Liver (tissue), 8 donors: ENCODE measurements at regions not wholly inside any gene's neighbourhood (a gene's known extent, or its start where the extent isn't known, plus 50 kb on each side); places are given as distances from the start of the nearest gene placed in this dataset.

Source experiments
- DNase-seq: peaks from one replicate; pipeline ENCODE4 v3.0.0-alpha.2; 2017; ENCODE audit warnings: low spot score
- H3K27ac ChIP-seq, 2 donors: one replicate each; pipeline ENCODE4 v1.7.0; 2013; ENCODE audit warnings: inconsistent platforms in 2 of 2, low read length in 2 of 2, control low read depth in 1 of 2, low read depth in 1 of 2, mild to moderate bottlenecking in 1 of 2
- H3K27me3 ChIP-seq, 4 donors: one replicate each; pipeline versions ENCODE4 v1.6.1 to v1.7.0; 2013; ENCODE audit warnings: low read length in 3 of 4, inconsistent platforms in 1 of 4, mild to moderate bottlenecking in 1 of 4, moderate library complexity in 1 of 4; ENCODE audit not compliant: control insufficient read depth in 4 of 4, insufficient read depth in 4 of 4
- H3K36me3 ChIP-seq, 4 donors: one replicate each; pipeline versions ENCODE4 v1.6.1 to v1.7.0; 2013; ENCODE audit warnings: low read length in 3 of 4, mild to moderate bottlenecking in 3 of 4, low read depth in 1 of 4, moderate library complexity in 1 of 4; ENCODE audit not compliant: control insufficient read depth in 4 of 4, insufficient read depth in 3 of 4
- H3K4me1 ChIP-seq, 4 donors: one replicate each; pipeline versions ENCODE4 v1.6.1 to v1.7.0; 2013; ENCODE audit warnings: low read length in 3 of 4, mild to moderate bottlenecking in 3 of 4, moderate library complexity in 1 of 4; ENCODE audit not compliant: control insufficient read depth in 4 of 4, insufficient read depth in 4 of 4
- H3K4me3 ChIP-seq, 3 donors: one replicate each; pipeline versions ENCODE4 v1.6.1 to v1.7.0; 2013; ENCODE audit warnings: low read length in 3 of 3, control low read depth in 1 of 3, low read depth in 1 of 3, mild to moderate bottlenecking in 1 of 3
- H3K9ac ChIP-seq, 2 donors: one replicate each; pipeline ENCODE4 v1.7.0; 2013; ENCODE audit warnings: low read length in 2 of 2, mild to moderate bottlenecking in 2 of 2, moderate library complexity in 2 of 2, control low read depth in 1 of 2, low read depth in 1 of 2
- H3K9me3 ChIP-seq, 4 donors: one replicate each; pipeline versions ENCODE4 v1.6.1 to v1.7.0; 2013; ENCODE audit warnings: low read length in 3 of 4; ENCODE audit not compliant: control insufficient read depth in 4 of 4
- EGR1 ChIP-seq, 2 donors: IDR thresholded peaks; 2 replicates each; pipeline ENCODE4 v1.6.1; 2016 to 2018; ENCODE audit warnings: antibody characterized with exemption in 2 of 2, low read depth in 2 of 2
- FOXA1 ChIP-seq: IDR thresholded peaks from 2 replicates; pipeline ENCODE4 v1.6.1; 2016; ENCODE audit warnings: antibody characterized with exemption
- FOXA2 ChIP-seq: IDR thresholded peaks from 2 replicates; pipeline ENCODE4 v1.6.1; 2016; ENCODE audit warnings: antibody characterized with exemption
- GABPA ChIP-seq, 2 donors: IDR thresholded peaks in 1 of 2; conservative IDR thresholded peaks in 1 of 2; 2 replicates each; pipeline ENCODE4 v1.6.1; 2016; ENCODE audit warnings: antibody characterized with exemption in 2 of 2, mild to moderate bottlenecking in 1 of 2, moderate library complexity in 1 of 2
- HNF4A ChIP-seq, 2 donors: conservative IDR thresholded peaks; 2 replicates each; pipeline ENCODE4 v1.6.1; 2016; ENCODE audit warnings: antibody characterized with exemption in 2 of 2, mild to moderate bottlenecking in 2 of 2
- HNF4G ChIP-seq: IDR thresholded peaks from 2 replicates; pipeline ENCODE4 v1.6.1; 2016; ENCODE audit warnings: antibody characterized with exemption
- JUND ChIP-seq, 2 donors: IDR thresholded peaks; 2 replicates each; pipeline ENCODE4 v1.6.1; 2016; ENCODE audit warnings: antibody characterized with exemption in 2 of 2
- MAX ChIP-seq: IDR thresholded peaks from 2 replicates; pipeline ENCODE4 v1.6.1; 2016; ENCODE audit warnings: antibody characterized with exemption
- NR2F2 ChIP-seq: IDR thresholded peaks from 2 replicates; pipeline ENCODE4 v1.6.1; 2016; ENCODE audit warnings: antibody characterized with exemption
- RAD21 ChIP-seq, 2 donors: IDR thresholded peaks; 2 replicates each; pipeline ENCODE4 v1.6.1; 2016; ENCODE audit warnings: antibody characterized with exemption in 2 of 2, mild to moderate bottlenecking in 2 of 2
- RXRA ChIP-seq, 2 donors: IDR thresholded peaks; 2 replicates each; pipeline ENCODE4 v1.6.1; 2017 to 2018; ENCODE audit warnings: antibody characterized with exemption in 2 of 2, mild to moderate bottlenecking in 1 of 2
- SP1 ChIP-seq: IDR thresholded peaks from 2 replicates; pipeline ENCODE4 v1.6.1; 2018; ENCODE audit warnings: antibody characterized with exemption, mild to moderate bottlenecking
- TAF1 ChIP-seq: conservative IDR thresholded peaks from 2 replicates; pipeline ENCODE4 v1.6.1; 2016; ENCODE audit warnings: antibody characterized with exemption, mild to moderate bottlenecking
- YY1 ChIP-seq: IDR thresholded peaks from 2 replicates; pipeline ENCODE4 v1.6.1; 2016; ENCODE audit warnings: antibody characterized with exemption, mild to moderate bottlenecking
- WGBS: extraction: QIAGEN DNeasy Blood & Tissue Kit; methylation state at CpG from one replicate; pipeline ENCODE4 v1.1.7; 2013; 5-methylcytosine and 5-hydroxymethylcytosine counted together
- TF ChIP-seq, protein P1 (sequence below): IDR thresholded peaks from 2 replicates; pipeline ENCODE4 v1.6.1; 2016; ENCODE audit warnings: antibody characterized with exemption
- TF ChIP-seq, protein P2 (sequence below): IDR thresholded peaks from 2 replicates; pipeline ENCODE4 v1.6.1; 2016; ENCODE audit warnings: antibody characterized with exemption
- TF ChIP-seq, protein P3 (sequence below): IDR thresholded peaks from 2 replicates; pipeline ENCODE4 v1.6.1; 2016; ENCODE audit warnings: antibody characterized with exemption, mild to moderate bottlenecking
- TF ChIP-seq, protein P4 (sequence below): fragments of 150-350 bp; IDR thresholded peaks from 2 replicates; pipeline ENCODE4 v1.5.1; 2017; ENCODE audit warnings: improper control_type of control experiment, low read depth, low read length; ENCODE audit not compliant: missing input control
- donor health status: healthy.
- donor health status: healthy.
- donor health status: healthy.
- donor health status: healthy.
- donor health status: healthy.

GRCh38 chr5:116772152-116772501 lies 197.5 kb upstream of the SEMA6A start:
- TF ChIP-seq HNF4A (conservative IDR thresholded peaks at IDR 0.05) = no peak
- no peak for TF ChIP-seq RAD21 (IDR thresholded peaks at IDR 0.05)
- TF ChIP-seq, protein P1, sequence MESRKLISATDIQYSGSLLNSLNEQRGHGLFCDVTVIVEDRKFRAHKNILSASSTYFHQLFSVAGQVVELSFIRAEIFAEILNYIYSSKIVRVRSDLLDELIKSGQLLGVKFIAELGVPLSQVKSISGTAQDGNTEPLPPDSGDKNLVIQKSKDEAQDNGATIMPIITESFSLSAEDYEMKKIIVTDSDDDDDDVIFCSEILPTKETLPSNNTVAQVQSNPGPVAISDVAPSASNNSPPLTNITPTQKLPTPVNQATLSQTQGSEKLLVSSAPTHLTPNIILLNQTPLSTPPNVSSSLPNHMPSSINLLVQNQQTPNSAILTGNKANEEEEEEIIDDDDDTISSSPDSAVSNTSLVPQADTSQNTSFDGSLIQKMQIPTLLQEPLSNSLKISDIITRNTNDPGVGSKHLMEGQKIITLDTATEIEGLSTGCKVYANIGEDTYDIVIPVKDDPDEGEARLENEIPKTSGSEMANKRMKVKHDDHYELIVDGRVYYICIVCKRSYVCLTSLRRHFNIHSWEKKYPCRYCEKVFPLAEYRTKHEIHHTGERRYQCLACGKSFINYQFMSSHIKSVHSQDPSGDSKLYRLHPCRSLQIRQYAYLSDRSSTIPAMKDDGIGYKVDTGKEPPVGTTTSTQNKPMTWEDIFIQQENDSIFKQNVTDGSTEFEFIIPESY = no peak
- TF ChIP-seq RXRA (IDR thresholded peaks at IDR 0.05) = no peak
- TF ChIP-seq, protein P2, sequence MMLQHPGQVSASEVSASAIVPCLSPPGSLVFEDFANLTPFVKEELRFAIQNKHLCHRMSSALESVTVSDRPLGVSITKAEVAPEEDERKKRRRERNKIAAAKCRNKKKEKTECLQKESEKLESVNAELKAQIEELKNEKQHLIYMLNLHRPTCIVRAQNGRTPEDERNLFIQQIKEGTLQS = no peak
- TF ChIP-seq, protein P3, sequence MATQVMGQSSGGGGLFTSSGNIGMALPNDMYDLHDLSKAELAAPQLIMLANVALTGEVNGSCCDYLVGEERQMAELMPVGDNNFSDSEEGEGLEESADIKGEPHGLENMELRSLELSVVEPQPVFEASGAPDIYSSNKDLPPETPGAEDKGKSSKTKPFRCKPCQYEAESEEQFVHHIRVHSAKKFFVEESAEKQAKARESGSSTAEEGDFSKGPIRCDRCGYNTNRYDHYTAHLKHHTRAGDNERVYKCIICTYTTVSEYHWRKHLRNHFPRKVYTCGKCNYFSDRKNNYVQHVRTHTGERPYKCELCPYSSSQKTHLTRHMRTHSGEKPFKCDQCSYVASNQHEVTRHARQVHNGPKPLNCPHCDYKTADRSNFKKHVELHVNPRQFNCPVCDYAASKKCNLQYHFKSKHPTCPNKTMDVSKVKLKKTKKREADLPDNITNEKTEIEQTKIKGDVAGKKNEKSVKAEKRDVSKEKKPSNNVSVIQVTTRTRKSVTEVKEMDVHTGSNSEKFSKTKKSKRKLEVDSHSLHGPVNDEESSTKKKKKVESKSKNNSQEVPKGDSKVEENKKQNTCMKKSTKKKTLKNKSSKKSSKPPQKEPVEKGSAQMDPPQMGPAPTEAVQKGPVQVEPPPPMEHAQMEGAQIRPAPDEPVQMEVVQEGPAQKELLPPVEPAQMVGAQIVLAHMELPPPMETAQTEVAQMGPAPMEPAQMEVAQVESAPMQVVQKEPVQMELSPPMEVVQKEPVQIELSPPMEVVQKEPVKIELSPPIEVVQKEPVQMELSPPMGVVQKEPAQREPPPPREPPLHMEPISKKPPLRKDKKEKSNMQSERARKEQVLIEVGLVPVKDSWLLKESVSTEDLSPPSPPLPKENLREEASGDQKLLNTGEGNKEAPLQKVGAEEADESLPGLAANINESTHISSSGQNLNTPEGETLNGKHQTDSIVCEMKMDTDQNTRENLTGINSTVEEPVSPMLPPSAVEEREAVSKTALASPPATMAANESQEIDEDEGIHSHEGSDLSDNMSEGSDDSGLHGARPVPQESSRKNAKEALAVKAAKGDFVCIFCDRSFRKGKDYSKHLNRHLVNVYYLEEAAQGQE = no peak
- no peak for TF ChIP-seq JUND (IDR thresholded peaks at IDR 0.05)
- TF ChIP-seq GABPA (IDR thresholded peaks at IDR 0.05 in 1 of 2, conservative IDR thresholded peaks at IDR 0.05 in 1 of 2) = no peak
- TF ChIP-seq NR2F2 = no peak
- no peak for TF ChIP-seq MAX
- TF ChIP-seq FOXA1 = no peak
- no peak for TF ChIP-seq HNF4G
- no peak for TF ChIP-seq YY1
- TF ChIP-seq FOXA2 = no peak
- no peak for TF ChIP-seq TAF1
- TF ChIP-seq SP1 = no peak
- TF ChIP-seq, protein P4, sequence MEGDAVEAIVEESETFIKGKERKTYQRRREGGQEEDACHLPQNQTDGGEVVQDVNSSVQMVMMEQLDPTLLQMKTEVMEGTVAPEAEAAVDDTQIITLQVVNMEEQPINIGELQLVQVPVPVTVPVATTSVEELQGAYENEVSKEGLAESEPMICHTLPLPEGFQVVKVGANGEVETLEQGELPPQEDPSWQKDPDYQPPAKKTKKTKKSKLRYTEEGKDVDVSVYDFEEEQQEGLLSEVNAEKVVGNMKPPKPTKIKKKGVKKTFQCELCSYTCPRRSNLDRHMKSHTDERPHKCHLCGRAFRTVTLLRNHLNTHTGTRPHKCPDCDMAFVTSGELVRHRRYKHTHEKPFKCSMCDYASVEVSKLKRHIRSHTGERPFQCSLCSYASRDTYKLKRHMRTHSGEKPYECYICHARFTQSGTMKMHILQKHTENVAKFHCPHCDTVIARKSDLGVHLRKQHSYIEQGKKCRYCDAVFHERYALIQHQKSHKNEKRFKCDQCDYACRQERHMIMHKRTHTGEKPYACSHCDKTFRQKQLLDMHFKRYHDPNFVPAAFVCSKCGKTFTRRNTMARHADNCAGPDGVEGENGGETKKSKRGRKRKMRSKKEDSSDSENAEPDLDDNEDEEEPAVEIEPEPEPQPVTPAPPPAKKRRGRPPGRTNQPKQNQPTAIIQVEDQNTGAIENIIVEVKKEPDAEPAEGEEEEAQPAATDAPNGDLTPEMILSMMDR = no peak
- no peak for TF ChIP-seq EGR1 (IDR thresholded peaks at IDR 0.05; ENCODE audit: low read depth in 2 of 2)
- Histone ChIP-seq H3K36me3 (no peaks in the 10 kb centered on the region), H3K4me3 (no peak overlapping the region), H3K9me3 (no peaks in the 10 kb centered on the region), H3K27me3 (peaks cover 0 to 2% (median 0%) of the 10 kb centered on the region in 4 donors), H3K4me1 (no peaks in the 10 kb centered on the region), H3K9ac (no peak overlapping the region), H3K27ac (no peak overlapping the region)
- DNase-seq = no peak
- WGBS = 92% methylated on average over 1 of the region's 1 CpG
